HG03196 (cell line): ENCODE measurements at regions not wholly inside any gene's neighbourhood (a gene's known extent, or its start where the extent isn't known, plus 50 kb on each side); places are given as distances from the start of the nearest gene placed in this dataset.

Experiments used
- ATAC-seq: cut with Tn5 transposase; IDR thresholded peaks from one replicate; pipeline ENCODE4 v1.9.1; 2021; ENCODE audit not compliant: unreplicated experiment

GRCh38 chr9:118362596-118362995 is 658.4 kb downstream of the TLR4 start:
- no peak for ATAC-seq

GRCh38 chr9:118364266-118365106 is 660.3 kb downstream of the TLR4 start:
- peak; percentile 55 for ATAC-seq

GRCh38 chr9:118366228-118366627 is 662.0 kb downstream of the TLR4 start:
- ATAC-seq, result no peak

- no peak for ATAC-seq
Observed at GRCh38 chr9:118367383-118367782, 663.2 kb downstream of the TLR4 start.

GRCh38 chr9:118384531-118385100 is 680.4 kb downstream of the TLR4 start:
- ATAC-seq, result no peak

DNA sequence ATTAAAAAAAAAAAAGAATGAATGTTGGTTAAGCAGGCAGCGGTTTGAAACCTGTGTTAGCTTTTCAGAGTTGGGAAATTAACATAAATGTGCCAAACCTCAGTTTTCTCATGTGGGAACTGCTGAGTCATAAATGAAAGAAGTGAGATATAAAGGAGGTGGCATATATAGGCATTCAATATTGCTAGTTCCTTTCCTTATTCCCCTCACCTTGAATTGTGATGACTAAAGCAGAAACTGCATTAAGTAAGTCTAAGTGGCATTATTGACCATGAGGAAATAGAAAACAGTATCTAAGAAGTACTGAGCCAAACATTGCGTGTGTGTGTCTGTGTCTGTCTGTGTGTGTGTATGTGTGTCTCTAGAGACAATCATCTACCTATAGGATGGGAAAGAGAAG is 691.2 kb downstream of the TLR4 start:
- ATAC-seq, result peak; percentile 96

DNA sequence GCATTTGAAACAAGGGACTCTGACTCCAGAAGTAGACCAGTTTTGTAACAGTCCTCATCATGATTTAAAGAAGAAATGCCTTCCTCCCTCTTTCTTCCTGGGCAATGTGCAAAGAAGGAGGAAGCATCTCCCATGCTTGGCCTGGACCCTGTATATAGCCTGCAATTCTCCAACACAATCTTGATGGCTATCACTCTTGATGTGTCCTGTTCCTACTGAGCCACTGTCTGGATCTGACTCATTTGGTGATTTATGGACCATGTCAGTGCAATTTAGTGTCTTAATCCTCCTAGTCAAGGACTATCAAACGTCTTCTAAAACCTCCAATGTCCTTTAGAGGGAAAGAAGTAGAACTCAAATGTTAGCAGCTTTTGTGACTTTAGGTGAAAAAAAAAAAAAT is 697.3 kb downstream of the TLR4 start:
- ATAC-seq, result no peak

- ATAC-seq, result no peak
Observed at GRCh38 chr9:118414676-118415075, 710.5 kb downstream of the TLR4 start.

- no peak for ATAC-seq
Observed at GRCh38 chr9:118418887-118419565, 714.8 kb downstream of the TLR4 start.

DNA sequence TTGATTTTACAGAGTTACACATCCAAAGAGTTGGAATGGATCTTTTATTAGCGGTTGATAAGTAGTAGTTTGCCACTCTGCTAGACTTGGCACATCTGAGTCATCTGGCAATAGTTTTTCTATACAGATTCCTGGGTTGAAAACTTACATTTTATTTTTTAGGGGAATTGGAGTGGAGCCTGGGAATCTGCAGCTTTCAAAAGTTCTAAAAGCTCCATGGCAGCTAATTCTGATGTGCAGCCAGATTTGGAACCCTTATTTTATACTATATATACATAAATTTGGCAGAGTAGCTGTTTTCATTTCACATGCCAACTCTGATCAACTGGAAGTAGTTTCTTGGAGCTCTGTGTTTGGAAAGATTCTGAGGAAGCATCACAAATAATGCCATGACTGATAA is 715.5 kb downstream of the TLR4 start:
- ATAC-seq, result no peak

GRCh38 chr9:118422508-118422907 is 718.3 kb downstream of the TLR4 start:
- no peak for ATAC-seq

DNA sequence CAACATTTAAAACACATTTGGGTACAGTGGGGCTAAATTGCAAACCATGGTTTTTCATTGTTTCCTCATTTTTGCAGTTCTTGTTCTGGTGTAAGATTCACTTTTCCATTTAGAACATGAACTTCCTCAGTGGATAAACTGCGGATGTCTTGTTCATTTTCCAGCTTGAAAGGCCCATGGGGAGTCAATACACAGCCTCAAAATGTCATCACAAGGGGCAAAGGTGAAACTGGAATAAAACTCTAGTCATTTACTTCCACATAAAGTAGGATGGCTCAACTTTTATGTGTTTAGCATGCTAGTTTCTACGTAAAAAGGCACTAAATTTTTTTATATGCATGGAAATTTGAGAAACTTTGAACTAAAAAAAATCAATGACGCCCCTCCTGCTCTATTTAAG is 718.8 kb downstream of the TLR4 start:
- no peak for ATAC-seq

- ATAC-seq, result no peak
Observed at GRCh38 chr9:118423721-118424120, 719.5 kb downstream of the TLR4 start.

DNA sequence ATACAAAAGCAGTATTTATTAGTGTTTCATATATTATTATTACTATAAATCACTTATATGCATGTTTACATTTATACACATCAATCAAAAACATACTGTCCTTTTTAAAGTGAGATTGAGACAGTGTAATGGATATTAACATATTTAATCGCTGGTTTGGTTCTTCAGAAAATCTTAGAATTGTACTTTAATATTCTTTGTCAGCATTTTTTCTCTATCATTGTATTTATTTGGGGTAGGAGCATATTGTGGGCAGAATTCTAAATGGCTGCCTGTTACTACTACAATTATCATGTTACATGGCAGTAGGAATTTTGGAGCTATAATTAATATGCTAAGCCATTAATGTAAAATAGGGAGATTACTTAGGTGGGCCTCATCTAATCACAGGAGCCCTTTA is 722.6 kb downstream of the TLR4 start:
- ATAC-seq, result no peak

DNA sequence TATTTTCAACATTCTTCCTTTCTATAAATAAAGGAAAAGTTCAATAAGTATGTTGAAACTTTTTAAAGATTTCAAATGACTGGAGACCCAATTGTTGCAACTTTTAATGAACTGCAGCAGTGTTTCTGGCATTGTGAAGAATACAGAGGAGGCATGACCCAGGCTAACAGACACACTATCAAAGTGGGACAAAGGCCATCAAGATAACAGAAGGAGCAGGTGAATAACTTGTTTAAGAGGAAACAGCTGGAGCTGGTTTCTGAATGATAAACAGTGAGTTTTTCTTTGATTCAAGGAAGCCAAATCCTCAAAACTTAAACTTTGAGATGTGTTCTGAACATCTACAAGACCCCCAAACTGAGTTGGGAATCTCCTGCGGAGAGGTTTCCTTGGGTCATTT is 734.6 kb downstream of the TLR4 start:
- no peak for ATAC-seq

- ATAC-seq, result no peak
Observed at GRCh38 chr9:118439441-118439840, 735.2 kb downstream of the TLR4 start.

DNA sequence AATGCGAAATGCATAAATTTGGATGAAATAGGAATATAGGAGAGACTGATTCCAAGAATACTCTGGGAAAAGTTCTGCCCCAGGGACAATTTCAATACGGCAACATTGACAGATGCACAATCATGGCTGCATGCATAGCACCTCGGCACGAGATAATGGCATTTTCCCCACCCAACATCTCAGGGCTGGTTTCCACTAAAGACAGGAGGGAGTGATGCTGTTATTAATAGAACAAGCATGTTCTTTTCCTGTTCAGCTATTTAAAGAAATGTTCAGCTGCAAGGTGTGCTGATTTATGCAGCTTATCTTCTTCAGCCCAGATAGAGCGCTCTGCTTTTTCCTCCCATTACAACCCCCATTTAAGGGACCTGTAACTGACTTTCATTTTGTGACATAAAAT is 740.2 kb downstream of the TLR4 start:
- ATAC-seq, result no peak

GRCh38 chr9:118446943-118447639 is 742.9 kb downstream of the TLR4 start:
- no peak for ATAC-seq

GRCh38 chr9:118449554-118449953 is 745.4 kb downstream of the TLR4 start:
- no peak for ATAC-seq

DNA sequence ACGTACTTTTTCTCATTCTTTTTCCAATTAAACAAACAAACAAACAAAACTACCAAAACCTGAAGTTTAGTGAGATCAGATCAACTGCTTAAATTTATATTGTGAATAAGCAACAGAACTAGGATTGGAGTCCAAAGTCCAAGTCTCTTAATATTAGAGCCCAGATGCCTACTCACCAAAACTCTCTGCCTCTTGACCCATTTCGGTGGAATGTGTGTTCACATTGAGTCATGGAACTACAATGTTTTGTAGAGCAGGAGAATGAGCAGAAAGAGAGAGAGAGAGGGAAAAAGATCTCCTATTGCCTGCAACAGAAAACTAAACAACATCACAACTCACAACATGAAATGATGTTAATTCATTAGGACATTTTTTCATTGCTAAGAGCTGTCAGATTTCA is 751.1 kb downstream of the TLR4 start:
- no peak for ATAC-seq

DNA sequence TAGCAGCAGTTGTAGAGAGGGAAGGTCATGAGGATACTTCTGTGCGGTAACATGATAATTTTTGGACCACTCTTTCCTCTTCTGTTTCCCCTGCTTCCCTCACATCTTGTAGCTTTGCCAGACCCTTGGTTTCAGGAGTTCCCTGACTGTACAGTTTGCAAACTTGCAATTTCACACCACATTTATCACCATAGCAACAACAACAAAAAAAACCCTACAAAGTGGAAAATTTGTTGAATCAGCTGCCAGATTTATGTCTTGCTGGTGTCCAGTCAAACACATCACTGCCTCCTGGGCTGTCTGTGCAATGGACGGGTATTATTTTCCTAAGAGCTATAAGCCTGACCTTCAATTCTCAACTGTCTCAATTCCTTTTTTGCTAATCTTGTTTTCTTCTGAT is 751.6 kb downstream of the TLR4 start:
- ATAC-seq, result no peak
